ENCODE measurements at regions not wholly inside any gene's neighbourhood (a gene's known extent, or its start where the extent isn't known, plus 50 kb on each side); places are given as distances from the start of the nearest gene placed in this dataset.

- TF ChIP-seq CTCF (IDR thresholded peaks at IDR 0.05) (no peak), POLR2A (IDR thresholded peaks at IDR 0.05) (no peak)
These were observed 226.6 kb downstream of the ETNK1 start for GRCh38 chr12:22851532-22851931.

Data from breast epithelium (tissue), 3 donors.